ENCODE measurements at regions not wholly inside any gene's neighbourhood (a gene's known extent, or its start where the extent isn't known, plus 50 kb on each side); places are given as distances from the start of the nearest gene placed in this dataset.
A peak's percentile ranks its signal among the peaks of the same experiment; 100 is the strongest.
"Not testable (repeated sequence)": the region's sequence is repeated elsewhere in the genome, so short reads cannot be mapped to it uniquely, and the experiment has no call there.

DNA sequence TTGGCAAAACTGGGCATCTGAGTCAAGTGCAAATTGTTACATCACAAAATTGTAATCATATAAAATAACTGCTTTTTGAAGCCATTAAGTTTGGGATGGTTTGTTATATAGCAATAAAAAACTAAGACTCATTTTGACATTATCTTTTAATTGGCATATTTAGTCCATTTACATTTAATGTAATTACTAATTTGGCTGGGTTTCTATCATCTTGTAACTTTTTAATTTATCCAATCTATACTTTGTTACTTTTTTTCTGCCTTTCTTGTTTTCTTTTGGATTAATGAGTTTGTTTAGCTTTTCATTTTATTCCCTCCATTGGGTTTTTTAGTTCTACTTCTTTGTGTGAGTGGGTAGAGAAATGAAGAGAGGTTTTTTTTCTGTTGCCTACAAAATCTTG lies 76.3 kb downstream of the DRAM2 start:
- no peak for DNase-seq (ENCODE audit: low spot score)

DNA sequence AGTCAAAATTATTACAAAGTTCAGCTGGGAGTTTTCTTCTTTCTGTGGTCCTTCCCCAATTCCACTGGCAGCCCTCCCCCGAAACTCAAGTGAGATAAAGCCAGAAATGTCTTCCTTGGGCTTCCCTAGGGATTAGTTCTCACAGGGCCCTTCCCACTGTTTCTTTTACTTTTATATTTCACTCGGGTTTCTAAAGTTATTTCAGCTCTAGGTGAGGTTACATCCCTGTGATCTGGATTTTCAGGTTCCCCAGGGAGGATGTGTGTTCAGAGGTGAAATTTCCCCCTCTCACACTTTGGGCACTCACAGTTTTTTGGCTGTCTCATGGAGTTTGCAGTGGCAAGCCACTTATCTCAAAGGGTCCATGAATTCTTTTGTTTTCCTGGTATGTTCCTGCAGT lies 77.3 kb downstream of the DRAM2 start:
- DNase-seq (ENCODE audit: low spot score): no peak

DNA sequence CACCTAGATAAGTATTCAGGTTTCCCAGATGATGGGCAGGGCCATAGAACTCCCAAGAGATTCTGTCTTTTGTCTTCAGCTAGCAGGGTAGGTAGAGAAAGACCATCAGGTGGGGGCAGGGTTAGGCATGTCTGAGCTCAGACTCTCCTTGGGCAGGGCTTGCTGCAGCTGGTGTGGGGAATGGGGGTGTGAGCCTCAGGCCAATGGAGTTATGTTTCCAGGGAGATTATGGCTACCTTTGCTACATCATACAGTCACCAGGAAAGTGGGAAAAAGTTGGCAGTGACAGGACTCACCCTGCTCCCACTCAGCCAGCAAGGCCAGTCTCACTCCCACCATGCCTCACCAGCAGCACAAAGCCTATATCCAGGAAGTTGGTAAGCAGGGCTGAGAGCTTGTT lies 77.8 kb downstream of the DRAM2 start:
- no peak for DNase-seq (ENCODE audit: low spot score)

DNA sequence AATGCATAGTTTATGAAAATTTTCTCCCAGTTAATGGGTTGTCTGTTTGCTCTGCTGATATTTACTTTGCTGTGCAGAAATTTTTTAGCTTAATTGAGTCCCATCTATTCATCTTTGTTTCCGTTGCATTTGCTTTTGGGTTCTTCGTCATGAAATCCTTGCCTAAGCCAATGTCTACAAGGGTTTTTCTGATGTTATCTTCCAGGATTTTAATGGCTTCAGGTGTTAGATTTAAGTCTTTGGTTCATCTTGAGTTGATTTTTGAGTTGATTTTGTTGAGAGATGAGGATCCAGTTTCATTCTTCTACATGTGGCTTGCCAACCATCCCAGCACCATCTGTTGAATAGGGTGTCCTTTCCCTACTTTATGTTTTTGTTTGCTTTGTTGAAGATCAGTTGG lies 85.2 kb downstream of the DRAM2 start:
- no peak for DNase-seq (ENCODE audit: low spot score)

DNA sequence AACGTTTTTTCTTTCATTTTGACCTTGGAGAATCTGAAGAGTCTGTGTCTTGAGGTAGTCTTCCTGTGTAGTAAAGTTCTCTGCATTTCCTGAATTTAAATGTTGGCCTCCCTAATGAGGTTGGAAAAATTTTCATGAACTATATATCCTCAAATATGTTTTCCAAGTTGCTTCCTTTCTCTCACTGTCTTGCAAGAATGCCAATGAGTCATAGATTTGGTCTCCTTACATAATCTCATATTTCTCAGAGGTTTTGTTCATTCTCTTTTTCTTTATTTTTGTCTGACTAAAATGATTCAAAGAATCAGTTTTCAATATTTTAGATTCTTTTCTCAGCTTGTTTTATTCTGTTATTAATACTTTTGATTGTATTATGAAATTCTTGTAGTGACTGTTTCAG lies 87.6 kb downstream of the DRAM2 start:
- no peak for DNase-seq (ENCODE audit: low spot score)

DNA sequence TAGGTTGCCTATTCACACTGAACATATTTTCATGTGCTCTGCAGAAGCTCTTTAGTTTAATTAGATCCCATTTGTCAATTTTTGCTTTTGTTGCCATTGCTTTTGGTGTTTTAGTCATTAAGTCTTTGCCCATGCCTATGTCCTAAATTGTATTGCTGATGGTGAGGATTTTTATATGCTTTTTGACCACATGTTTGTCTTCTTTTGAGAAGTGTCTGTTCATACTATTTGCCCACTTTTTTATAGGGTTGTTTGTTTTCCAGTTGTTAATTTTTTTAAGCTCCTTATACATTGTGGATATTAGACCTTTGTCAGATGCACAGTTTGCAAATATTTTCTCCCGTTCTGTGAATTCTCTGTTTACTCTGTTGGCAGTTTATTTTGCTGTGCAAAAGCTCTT lies 84.5 kb upstream of the LRIF1 start:
- DNase-seq (ENCODE audit: low spot score): not testable (repeated sequence)

DNA sequence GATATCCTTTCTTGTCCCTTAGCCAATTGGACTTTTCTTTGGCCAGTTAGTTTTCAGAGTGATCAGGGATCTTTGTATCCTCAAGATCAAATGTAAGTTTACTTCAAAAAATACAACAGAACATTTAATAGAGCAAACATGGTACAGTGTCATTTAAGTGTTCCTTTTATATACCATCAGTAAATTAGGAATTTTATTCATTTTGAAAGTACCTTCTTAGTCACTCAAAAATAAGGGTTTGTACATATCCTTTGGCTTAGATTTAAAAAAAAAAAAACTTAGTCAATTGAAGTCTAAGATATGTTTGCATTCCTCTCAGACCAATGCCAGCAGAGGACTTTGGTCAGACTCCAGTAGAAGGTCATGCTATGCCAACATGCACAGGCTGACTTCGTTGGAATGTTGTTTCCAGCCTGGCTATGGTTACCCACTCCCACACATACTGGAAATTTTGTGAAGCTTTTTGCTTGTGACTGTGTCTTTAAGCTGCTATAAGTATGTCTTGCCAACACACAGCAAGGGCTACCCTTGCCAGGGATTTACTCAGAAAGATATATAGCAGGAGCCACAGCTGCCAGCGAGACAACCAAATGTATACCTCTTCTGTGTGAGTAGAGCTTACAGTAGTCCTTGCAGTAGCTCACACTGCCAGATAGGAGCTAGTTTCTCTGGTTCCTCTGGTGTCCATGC lies 81.5 kb upstream of the LRIF1 start:
- DNase-seq (ENCODE audit: low spot score): no peak

DNA sequence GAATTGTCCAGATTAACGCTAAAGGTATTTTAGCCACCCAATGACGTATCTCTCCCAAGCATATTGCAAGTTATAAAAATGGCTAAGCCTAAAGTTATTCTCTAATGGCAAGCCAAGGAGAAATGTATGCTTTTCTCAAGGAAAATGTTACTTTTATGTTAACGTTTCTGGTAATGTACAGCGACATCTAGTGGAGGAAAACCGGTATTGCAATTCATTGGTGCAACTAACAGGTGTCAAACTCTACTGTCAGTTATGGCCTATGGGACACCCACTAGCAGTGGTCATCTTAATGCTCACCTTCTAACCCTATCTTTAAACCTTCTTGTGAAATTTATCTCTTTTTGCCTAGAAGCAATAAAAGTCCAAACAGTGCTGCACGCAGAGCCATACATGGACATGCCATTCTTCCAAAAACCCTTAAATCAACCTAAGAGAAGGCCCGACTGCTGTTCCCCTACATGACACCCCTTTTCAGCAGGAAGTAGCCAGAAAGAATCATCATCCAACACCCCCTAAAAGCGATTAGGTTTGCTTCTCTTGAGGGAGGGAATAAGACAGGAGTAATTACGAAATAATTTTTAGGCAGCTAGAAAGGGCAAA lies 68.7 kb upstream of the LRIF1 start:
- peak; percentile 76 for DNase-seq (ENCODE audit: low spot score)

DNA sequence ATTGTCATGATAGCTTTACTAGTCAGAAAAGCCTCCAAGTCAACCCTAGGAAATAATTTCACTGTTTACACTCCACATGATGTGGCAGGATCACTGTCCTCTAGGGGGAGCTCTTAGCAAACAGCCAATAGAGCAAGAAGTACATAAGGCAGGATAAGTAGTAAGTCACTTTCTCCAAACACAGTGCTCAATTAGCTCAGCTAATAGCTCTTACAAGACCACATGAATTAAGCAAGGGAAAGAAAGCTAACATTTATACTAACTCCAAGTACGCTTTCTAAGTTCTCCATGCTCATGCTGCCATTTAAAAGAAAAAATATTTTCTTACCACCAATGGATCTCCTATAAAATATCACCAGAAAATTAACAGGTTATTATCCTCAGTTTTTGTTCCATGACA lies 66.9 kb upstream of the LRIF1 start:
- DNase-seq (ENCODE audit: low spot score): peak; percentile 89

DNA sequence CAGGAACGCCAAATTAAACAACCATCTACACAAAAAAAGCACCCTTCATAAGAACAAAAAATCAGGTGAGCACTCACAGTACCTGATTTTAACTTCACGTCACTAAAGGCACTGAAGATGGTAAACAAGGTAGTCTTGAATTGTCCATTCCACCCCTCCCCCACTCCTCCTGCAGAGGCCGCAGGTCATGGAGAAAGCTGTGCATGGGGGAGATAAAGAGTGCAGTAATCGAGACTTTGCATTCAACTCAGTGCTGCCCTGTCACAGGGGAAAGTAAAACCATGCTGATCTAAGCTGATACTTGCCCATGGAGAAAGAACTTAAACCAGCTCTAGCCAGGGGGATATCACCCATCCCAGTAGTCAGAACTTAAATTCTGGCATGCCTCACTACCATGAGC lies 61.4 kb upstream of the LRIF1 start:
- DNase-seq (ENCODE audit: low spot score): no peak

DNA sequence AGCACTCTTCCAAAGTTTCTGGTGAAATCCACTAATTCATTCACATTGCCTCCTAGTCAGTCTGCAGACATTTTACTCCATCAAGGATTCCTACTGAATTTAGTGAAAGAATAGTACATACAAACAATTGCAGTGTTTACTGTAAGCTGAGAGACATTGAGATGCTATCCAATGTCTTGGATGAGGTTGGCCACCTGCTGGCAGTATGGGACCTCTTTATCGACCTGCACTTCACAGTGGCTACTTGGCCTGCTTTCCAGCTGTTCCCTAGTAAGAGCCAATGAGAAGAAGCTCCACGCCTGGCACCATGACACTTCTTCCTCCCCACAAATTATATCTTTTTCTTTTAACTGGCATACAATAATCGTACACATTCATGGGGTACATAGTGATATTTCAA lies 51.5 kb upstream of the LRIF1 start:
- DNase-seq (ENCODE audit: low spot score): peak; percentile 24

Measured in NAMALWA (cell line).